ENCODE measurements at regions not wholly inside any gene's neighbourhood (a gene's known extent, or its start where the extent isn't known, plus 50 kb on each side); places are given as distances from the start of the nearest gene placed in this dataset.

DNA sequence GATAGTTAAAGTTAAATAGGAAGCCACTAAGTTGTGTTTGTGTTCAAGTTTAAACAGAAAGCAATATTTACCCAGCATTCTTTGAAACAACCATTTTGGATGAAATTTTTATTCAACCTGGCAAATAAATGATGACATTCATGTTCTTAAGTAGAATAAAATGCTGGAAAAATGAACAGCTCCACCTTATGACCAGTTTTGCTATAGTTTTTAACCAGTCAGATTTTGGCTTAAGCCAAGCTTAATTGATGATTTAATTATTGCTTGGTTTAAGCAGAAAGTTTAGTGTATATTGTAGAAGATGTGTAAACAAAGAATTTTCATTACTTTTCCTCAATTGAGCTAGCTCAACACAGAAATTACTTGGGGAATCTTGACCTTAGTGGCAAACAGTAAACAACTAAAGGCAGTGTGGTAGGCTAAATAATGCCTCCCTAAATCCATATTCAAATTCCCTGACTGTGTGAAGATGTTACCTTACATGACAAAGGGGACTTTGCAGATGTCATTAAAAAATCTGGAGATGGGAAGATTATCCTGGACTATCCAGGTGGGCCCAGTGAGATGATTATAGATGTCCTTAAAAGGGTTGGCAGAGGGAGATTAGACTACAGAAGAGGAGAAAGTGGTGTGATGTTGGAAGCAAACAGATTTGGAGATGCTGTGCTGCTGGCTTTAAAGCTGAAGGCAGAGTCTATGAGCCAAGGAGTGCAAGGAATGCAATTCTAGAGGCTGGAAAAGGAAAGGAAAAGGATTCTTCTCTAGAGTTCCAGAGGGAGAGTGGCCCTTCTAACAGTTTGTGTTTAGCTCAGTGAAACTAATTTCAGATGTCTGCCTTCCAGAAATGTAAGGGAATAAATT is 448.6 kb upstream of the GOLIM4 start:
- DNase-seq, result no peak
- Histone ChIP-seq H3K9me3 (ENCODE audit: insufficient read depth, low read length, severe bottlenecking) (no peaks in the 10 kb centered on the region), H2AFZ (ENCODE audit: low read depth, low read length) (no peak overlapping the region), H3K79me2 (ENCODE audit: insufficient read depth, low read length) (no peaks in the 10 kb centered on the region), H3K9ac (ENCODE audit: low read depth, low read length) (no peak overlapping the region), H3K4me1 (ENCODE audit: insufficient read depth, low read length) (no peaks in the 10 kb centered on the region), H3K27ac (ENCODE audit: low read length) (no peak overlapping the region), H3K4me3 (ENCODE audit: low read depth in 1 of 2, low read length in 2 of 2) (no peak overlapping the region), H4K20me1 (ENCODE audit: insufficient read depth, low read length) (no peaks in the 10 kb centered on the region), H3K4me2 (ENCODE audit: insufficient read depth, low read length) (no peak overlapping the region), H3K27me3 (ENCODE audit: insufficient read depth, low read length, poor library complexity) (no peaks in the 10 kb centered on the region), H3K36me3 (ENCODE audit: insufficient read depth, low read length) (no peaks in the 10 kb centered on the region)
- no peak for ATAC-seq (ENCODE audit: insufficient read depth, low read depth)
- TF ChIP-seq, protein P1, sequence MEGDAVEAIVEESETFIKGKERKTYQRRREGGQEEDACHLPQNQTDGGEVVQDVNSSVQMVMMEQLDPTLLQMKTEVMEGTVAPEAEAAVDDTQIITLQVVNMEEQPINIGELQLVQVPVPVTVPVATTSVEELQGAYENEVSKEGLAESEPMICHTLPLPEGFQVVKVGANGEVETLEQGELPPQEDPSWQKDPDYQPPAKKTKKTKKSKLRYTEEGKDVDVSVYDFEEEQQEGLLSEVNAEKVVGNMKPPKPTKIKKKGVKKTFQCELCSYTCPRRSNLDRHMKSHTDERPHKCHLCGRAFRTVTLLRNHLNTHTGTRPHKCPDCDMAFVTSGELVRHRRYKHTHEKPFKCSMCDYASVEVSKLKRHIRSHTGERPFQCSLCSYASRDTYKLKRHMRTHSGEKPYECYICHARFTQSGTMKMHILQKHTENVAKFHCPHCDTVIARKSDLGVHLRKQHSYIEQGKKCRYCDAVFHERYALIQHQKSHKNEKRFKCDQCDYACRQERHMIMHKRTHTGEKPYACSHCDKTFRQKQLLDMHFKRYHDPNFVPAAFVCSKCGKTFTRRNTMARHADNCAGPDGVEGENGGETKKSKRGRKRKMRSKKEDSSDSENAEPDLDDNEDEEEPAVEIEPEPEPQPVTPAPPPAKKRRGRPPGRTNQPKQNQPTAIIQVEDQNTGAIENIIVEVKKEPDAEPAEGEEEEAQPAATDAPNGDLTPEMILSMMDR (IDR thresholded peaks at IDR 0.05; ENCODE audit: borderline replicate concordance, extremely low read depth, low read length, poor library complexity, severe bottlenecking), result no peak
- TF ChIP-seq EZH2 (IDR thresholded peaks at IDR 0.05; ENCODE audit: borderline replicate concordance, low read depth, low read length, severe bottlenecking), result no peak

DNA sequence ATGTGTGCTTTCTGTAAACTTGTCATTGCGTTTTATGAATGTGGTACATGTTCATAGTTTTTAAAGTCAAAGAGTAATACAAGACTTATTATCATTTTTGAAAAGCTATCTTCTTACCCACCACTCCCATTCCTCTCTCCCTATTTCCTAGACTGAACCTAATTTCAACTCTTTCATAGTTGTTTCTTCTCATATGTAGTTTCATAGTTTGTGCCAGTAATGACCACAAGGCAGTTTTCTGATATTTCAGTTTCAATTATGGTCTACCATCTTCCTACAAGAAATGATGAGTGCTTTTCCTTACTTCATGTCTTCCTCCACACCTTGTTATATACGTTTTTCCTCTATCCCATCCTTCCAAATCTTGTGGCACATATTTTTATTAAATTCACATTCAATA is 445.0 kb upstream of the GOLIM4 start:
- Histone ChIP-seq H2AFZ (ENCODE audit: low read depth, low read length) (no peak overlapping the region), H4K20me1 (ENCODE audit: insufficient read depth, low read length) (no peaks in the 10 kb centered on the region), H3K9ac (ENCODE audit: low read depth, low read length) (no peak overlapping the region), H3K4me1 (ENCODE audit: insufficient read depth, low read length) (no peaks in the 10 kb centered on the region), H3K4me2 (ENCODE audit: insufficient read depth, low read length) (no peak overlapping the region), H3K27ac (ENCODE audit: low read length) (no peak overlapping the region), H3K9me3 (ENCODE audit: insufficient read depth, low read length, severe bottlenecking) (no peaks in the 10 kb centered on the region), H3K4me3 (ENCODE audit: low read depth in 1 of 2, low read length in 2 of 2) (no peak overlapping the region), H3K27me3 (ENCODE audit: insufficient read depth, low read length, poor library complexity) (no peaks in the 10 kb centered on the region), H3K36me3 (ENCODE audit: insufficient read depth, low read length) (no peaks in the 10 kb centered on the region), H3K79me2 (ENCODE audit: insufficient read depth, low read length) (no peaks in the 10 kb centered on the region)
- ATAC-seq (ENCODE audit: insufficient read depth, low read depth) (no peak), DNase-seq (no peak)
- TF ChIP-seq, protein P1 (IDR thresholded peaks at IDR 0.05; ENCODE audit: borderline replicate concordance, extremely low read depth, low read length, poor library complexity, severe bottlenecking), result no peak
- no peak for TF ChIP-seq EZH2 (IDR thresholded peaks at IDR 0.05; ENCODE audit: borderline replicate concordance, low read depth, low read length, severe bottlenecking)

DNA sequence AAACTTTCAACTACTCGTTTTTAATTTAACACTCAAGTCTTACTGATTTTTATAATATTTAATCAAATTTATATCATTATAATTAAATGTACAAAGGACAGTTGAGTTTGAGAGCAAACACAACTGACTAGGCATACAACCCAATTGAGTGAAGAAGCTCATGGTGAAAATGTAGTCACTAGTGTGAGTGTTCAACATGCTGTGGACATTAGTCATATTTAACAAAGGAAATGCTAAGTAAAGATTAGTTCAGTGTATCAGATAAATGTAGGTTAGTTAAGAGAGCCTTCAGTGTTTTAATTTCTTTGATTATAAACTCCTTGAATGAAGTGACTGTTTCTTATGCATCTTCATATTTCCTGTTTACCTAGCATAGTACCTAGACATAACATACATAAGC is 444.2 kb upstream of the GOLIM4 start:
- Histone ChIP-seq H3K36me3 (ENCODE audit: insufficient read depth, low read length) (no peaks in the 10 kb centered on the region), H3K27ac (ENCODE audit: low read length) (no peak overlapping the region), H3K9ac (ENCODE audit: low read depth, low read length) (no peak overlapping the region), H4K20me1 (ENCODE audit: insufficient read depth, low read length) (no peaks in the 10 kb centered on the region), H3K4me3 (ENCODE audit: low read depth in 1 of 2, low read length in 2 of 2) (no peak overlapping the region), H3K79me2 (ENCODE audit: insufficient read depth, low read length) (no peaks in the 10 kb centered on the region), H3K9me3 (ENCODE audit: insufficient read depth, low read length, severe bottlenecking) (no peaks in the 10 kb centered on the region), H2AFZ (ENCODE audit: low read depth, low read length) (no peak overlapping the region), H3K27me3 (ENCODE audit: insufficient read depth, low read length, poor library complexity) (no peaks in the 10 kb centered on the region), H3K4me1 (ENCODE audit: insufficient read depth, low read length) (no peaks in the 10 kb centered on the region), H3K4me2 (ENCODE audit: insufficient read depth, low read length) (no peak overlapping the region)
- no peak for ATAC-seq (ENCODE audit: insufficient read depth, low read depth)
- no peak for DNase-seq
- TF ChIP-seq, protein P1 (IDR thresholded peaks at IDR 0.05; ENCODE audit: borderline replicate concordance, extremely low read depth, low read length, poor library complexity, severe bottlenecking), result no peak
- TF ChIP-seq EZH2 (IDR thresholded peaks at IDR 0.05; ENCODE audit: borderline replicate concordance, low read depth, low read length, severe bottlenecking), result no peak
